Activated CD8-positive, alpha-beta memory T cell treated with anti-CD3 and anti-CD28 coated beads for 48 hours (primary cell): ENCODE measurements at regions not wholly inside any gene's neighbourhood (a gene's known extent, or its start where the extent isn't known, plus 50 kb on each side); places are given as distances from the start of the nearest gene placed in this dataset.
"Not testable (repeated sequence)": the region's sequence is repeated elsewhere in the genome, so short reads cannot be mapped to it uniquely, and the experiment has no call there.

Experiments
- DNase-seq, 3 experiments: peaks; one replicate each; pipeline ENCODE4 v3.0.0-alpha.2; 2020; ENCODE audit warnings: low read depth in 2 of 3, low spot score in 2 of 3

DNA sequence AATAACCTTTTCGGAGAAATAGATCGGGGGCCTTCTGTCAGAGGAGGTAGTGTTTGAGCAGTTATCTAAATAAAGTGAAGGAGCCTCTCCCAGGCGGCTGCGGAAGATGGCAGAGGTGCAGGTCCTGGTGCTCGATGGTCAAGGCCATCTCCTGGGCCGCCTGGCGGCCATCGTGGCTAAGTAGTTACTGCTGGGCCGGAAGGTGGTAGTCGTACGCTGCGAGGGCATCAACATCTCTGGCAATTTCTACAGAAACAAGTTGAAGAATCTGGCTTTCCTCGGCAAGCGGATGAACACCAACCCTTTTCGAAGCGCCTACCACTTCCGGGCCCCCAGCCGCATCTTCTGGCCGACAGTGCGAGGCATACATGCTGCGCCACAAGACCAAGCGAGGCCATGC, 186.1 kb downstream of the KTN1 start:
- DNase-seq, result no peak

- no peak for DNase-seq
Measured at GRCh38 chr14:55767286-55767685, 187.3 kb downstream of the KTN1 start.

- DNase-seq, result no peak
Measured at GRCh38 chr14:55769877-55770276, 189.9 kb downstream of the KTN1 start.

- no peak for DNase-seq
Measured at GRCh38 chr14:55771242-55771981, 191.4 kb downstream of the KTN1 start.

- no peak for DNase-seq
Measured at GRCh38 chr14:55772486-55772885, 192.5 kb downstream of the KTN1 start.

DNA sequence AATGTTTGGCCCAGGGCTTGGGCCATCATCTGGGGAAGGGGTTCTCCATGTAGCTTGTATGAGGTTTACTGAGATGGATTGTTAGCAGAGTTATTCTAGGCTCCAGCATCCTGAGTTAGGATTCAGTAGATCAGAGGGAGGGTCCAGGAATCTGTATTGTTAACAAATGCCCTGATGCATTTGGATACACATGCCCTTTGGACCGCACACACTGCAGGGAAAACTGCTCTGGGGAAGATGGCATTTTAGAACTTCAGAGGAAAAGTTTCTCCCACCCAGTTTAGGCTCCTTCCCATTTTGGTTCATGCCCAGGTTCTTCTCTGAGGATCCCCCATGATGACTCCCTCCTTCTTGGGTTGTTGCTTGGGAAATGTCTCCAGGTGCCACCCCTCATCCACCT, 193.3 kb downstream of the KTN1 start:
- no peak for DNase-seq

- no peak for DNase-seq
Measured at GRCh38 chr14:55773984-55774545, 194.1 kb downstream of the KTN1 start.

DNA sequence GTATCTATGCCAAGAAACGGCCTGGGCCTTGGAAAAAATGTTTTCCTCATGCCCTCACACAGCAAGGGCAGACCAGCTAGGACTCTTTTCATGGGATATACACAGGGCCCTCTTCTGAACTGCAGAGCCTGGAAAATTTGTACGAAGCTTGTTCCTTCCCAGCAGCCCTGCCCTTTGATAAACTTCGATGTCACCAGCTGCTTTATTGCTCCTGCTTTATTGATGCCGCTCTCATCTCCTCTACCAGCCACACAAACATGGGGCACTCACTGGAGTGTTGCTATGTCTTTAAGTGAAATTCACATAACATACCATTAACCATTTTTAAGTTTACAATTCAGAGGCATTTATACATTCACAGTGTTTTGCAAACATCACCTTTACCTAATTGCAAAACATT, 197.9 kb downstream of the KTN1 start:
- no peak for DNase-seq

DNA sequence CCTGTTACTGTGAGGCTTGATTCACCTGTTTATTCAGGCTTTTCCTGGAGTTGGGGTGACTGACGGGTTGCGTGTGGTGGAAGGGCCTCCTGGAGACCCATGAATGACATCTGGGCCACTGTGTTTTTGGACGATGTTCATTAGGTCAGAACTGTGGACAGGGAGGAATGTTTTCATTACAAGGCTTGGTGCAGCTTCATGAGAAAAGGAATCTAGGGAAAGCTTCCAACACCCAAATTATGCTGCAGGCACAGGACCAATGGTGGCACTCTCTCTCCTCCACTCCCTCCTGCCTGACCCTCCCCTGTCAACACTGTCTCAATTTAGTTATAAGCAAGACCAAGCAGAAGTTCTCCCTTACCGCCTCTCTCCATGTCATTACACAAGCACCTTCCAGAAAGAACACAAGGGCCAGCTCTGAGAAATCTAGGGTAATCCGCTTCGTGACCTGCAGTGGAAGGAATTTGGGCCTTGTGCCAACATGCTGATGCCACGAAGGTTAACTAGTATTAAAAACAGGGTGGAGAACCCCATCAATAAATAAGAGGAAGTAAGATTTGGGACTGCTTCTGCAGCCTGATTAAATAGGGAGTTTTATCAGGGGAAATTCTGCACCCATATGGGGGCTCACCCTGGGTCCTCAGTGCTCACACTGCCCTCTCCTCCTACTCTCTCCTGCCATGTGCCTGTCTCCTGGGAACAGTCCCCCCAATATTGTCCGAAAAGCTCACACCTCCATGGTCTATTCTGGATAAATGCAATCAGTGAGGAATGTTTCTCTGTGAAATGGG, 200.3 kb downstream of the KTN1 start:
- DNase-seq, result no peak

GRCh38 chr14:55781046-55781445, 201.0 kb downstream of the KTN1 start:
- no peak for DNase-seq

DNA sequence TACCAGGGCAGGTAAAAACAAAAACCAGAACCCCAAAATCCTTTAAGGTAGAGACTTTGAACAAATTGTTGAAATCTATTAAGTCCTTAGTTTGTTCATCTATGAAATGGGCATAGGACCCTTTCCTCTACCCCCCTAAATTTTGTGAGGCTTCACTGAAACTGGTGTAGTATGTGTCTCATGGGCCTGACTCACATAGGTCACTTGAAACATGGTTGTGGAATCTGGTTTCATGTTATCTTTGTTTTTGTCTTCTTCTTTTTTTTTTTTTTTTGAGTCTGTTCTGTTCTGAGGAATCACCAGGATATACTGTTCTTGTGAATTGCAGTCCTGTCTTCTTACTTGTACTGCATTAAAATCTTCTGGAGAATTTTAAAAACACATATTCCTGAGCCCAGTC, 202.2 kb downstream of the KTN1 start:
- DNase-seq, result no peak

DNA sequence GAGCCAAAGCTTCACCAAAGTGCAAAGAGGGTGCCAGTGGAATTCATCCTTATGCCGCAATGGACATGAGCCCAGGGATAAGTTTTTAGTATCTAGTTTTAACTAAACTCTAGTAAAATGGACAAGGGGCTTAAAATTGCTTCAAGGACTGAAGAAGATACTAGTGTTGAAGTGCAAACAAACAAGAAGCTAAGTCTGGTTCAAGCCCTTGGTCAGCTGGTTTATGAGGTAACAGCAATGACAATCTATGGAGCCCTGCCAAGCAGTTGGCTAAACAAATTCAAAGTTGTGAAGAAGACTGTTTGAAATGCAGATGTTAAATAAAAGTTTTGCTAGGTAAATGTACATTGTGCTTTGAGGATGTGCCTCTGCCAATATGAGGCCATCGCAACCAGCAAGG, 209.4 kb downstream of the KTN1 start:
- DNase-seq, result no peak

DNA sequence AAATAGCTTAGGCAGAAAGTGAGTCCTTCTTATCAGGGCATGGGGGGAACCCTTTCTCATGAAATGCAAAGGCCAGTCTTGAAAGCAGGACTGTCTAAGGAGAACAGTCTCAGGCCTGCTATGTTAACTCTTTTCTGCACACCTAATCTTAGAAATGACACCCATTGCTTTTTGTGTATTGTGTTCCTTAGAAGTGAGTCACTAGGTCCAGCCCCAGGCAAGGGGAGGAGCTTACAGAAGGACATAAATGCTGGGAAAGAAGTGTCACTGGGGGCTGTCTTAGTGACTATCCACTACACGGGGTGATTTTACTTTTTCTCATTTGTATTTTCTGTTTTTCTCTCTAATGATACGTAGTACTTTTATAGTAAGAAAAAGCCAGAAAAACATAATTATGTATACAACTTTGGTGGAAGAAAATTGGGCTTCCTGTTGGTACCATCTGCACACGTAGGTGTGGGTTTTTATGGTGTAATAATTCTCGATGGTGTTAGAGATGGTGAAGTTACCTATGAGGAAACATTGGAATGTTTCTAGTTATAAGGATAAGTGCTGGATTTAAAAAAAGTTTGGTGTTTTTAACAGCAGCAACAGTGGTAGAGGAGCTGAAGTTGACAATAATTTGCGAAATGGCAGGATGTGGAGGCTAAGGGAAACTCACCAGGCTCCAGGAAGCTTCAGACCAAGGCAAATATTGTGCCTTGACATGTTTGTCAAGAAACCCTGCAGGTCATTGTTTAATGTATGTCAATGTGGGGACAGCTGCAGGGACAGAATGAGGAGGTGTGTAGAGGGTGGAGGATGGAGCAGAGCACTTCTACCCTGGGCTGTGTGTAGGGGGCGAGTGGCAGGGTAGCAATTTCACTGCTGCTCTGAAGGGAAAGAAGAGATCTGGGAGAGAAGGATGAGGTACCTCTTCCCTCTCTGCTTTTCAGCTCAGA, 214.9 kb downstream of the KTN1 start:
- no peak for DNase-seq

DNA sequence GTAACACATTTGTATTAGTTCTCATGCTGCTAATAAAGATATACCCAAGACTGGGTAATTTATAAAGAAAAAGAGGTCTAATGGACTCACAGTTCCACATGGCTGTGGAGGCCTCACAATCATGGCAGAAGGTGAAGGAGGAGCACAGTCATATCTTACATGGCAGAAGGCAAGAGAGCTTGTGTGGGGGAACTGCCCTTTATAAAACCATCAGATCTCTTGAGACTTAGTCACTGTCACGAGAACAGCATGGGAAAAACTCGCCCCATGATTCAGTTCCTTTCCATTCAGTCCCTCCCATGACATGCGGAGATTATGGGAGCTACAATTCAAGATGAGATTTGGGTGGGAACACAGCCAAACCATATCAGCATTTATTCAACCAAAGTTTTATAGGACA, 216.5 kb downstream of the KTN1 start:
- DNase-seq, result not testable (repeated sequence)

DNA sequence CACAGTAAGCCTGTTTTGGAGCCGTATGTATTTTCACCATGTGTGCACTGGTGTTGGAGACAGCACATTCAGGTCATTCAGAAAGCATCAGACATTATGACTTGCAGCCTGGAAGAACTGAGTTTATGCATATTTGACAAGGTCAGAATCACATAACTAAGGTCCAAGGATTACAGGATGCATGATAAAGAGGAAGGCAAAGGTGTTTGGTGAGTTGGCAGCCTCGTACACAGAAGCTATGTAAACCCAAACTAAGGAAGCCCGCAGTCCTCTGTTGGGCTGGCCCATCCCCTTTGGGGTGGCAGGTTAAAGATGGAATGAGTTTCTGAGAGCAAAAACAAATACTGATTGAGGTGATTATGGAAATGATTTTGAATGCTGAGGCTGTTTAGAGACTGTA, 218.4 kb downstream of the KTN1 start:
- DNase-seq, result no peak

DNA sequence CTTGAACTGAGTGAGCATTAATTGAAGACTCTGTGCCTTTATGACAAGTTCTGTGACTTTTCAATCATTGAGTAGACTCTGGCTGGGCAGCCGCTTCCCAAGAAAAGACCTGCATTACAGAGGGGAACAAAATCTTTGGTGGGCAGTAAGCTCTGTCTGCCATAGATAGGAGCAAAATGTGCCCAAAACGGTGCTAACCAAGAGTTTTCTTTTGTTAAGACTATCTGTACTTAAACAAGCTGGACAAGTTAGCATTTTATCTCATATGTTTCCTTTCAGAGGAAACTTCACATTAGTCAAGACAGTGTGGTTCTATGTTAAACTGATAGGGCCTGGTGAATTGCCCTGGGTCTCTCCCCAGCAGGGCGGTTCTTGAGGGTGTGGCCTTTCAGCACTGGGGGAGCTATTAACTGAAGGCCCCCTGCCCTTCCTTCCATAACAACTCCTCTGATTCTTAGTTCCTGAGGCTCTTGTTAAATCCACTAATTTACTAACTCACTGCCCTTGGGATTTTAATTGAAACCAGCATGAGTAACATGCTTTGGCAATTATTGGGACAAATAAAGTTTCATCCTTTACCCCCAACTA, 219.6 kb downstream of the KTN1 start:
- DNase-seq, result no peak

GRCh38 chr14:55800156-55800785, 220.3 kb downstream of the KTN1 start:
- DNase-seq, result no peak

GRCh38 chr14:55801121-55801520, 221.1 kb downstream of the KTN1 start:
- no peak for DNase-seq

- DNase-seq, result no peak
Measured at GRCh38 chr14:55802986-55803872, 223.2 kb downstream of the KTN1 start.
